HCT116 (cell line): ENCODE measurements at regions not wholly inside any gene's neighbourhood (a gene's known extent, or its start where the extent isn't known, plus 50 kb on each side); places are given as distances from the start of the nearest gene placed in this dataset.

Experiments
- ATAC-seq: fragments of 200-7000 bp; cut with Tn5 transposase; 2 replicates; pipeline ENCODE4 v1.9.1; 2020; ENCODE audit warnings: mild to moderate bottlenecking, moderate library complexity
- BruUV-seq: library from RNA; stranded (reverse); fragments of 400-500 nt; replicated peaks from 2 replicates; lab custom pipeline; 2021; lab: Mats Ljungman, UMichigan
- CTCF ChIA-PET: fragments of 300-600 bp; sonication (Branson Sonifier 250); formaldehyde crosslinking; loops from one replicate; lab custom pipeline; 2021; ENCODE audit warnings: antibody characterized with exemption; lab: Charles Lee
- POLR2A ChIA-PET: fragments of 300-600, 350-600 bp; sonication (Branson Sonifier 250); formaldehyde crosslinking; loops from one replicate; lab custom pipeline; 2021; ENCODE audit warnings: antibody characterized with exemption; lab: Charles Lee
- RAD21 ChIA-PET, 2 experiments: fragments of 300-600 bp; sonication (Branson Sonifier 250); formaldehyde crosslinking; loops; one replicate each; lab custom pipeline; 2023; ENCODE audit warnings: low total read pairs in 2 of 2; ENCODE audit not compliant: uncharacterized antibody in 2 of 2, unreplicated experiment in 2 of 2, low non-redundant PET in 1 of 2; lab: Charles Lee
- DNase-seq: peaks from one replicate; pipeline ENCODE4 v3.0.0-alpha.2; 2010; ENCODE audit warnings: low read depth, low spot score
- H2AFZ ChIP-seq: fragments of 200-600 bp; shearing (Covaris generic), sonication (generic); 2 replicates; pipeline ENCODE4 v1.6.1; 2017; ENCODE audit warnings: low read depth, mixed run types, mixed read lengths, antibody characterized with exemption, low read length; ENCODE audit not compliant: poor library complexity, severe bottlenecking
- H3K27ac ChIP-seq: 2 replicates; pipeline ENCODE4 v1.5.1; 2012; ENCODE audit warnings: low read depth, low read length
- H3K27me3 ChIP-seq: fragments of 200-600 bp; sonication (generic); 2 replicates; pipeline ENCODE4 v1.6.1; 2016; ENCODE audit warnings: mixed run types, low read length, mixed read lengths; ENCODE audit not compliant: insufficient read depth
- H3K36me3 ChIP-seq, 2 experiments: fragments of 200-500 bp in 1 of 2; fragments of 200-600 bp in 1 of 2; sonication (Bioruptor generic) in 1 of 2; sonication (generic) in 1 of 2; 2 replicates each; pipeline versions ENCODE4 v1.5.1 to v1.6.1; 2014 to 2016; ENCODE audit warnings: low read length in 2 of 2, inconsistent platforms in 1 of 2, mixed read lengths in 1 of 2, mixed run types in 1 of 2; ENCODE audit not compliant: insufficient read depth in 2 of 2, control insufficient read depth in 1 of 2
- H3K4me1 ChIP-seq, 2 experiments: fragments of 200-600 bp in 1 of 2; sonication (generic) in 1 of 2; 2 replicates each; pipeline versions ENCODE4 v1.5.1 to v1.6.1; 2012 to 2017; ENCODE audit warnings: low read length in 2 of 2, inconsistent platforms in 1 of 2, mild to moderate bottlenecking in 1 of 2, mixed read lengths in 1 of 2, mixed run types in 1 of 2, moderate library complexity in 1 of 2; ENCODE audit not compliant: insufficient read depth in 2 of 2, control insufficient read depth in 1 of 2
- H3K4me2 ChIP-seq: fragments of 200-600 bp; sonication (generic); 2 replicates; pipeline ENCODE4 v1.6.1; 2017; ENCODE audit warnings: mixed run types, low read length, mixed read lengths
- H3K4me3 ChIP-seq, 2 experiments: fragments of 200-600 bp in 1 of 2; sonication (generic) in 1 of 2; replicated peaks in 1 of 2; 2 replicates each; pipeline ENCODE4 v1.5.1; 2011 to 2016; ENCODE audit warnings: low read length in 2 of 2, control low read depth in 1 of 2, low read depth in 1 of 2, mild to moderate bottlenecking in 1 of 2, mixed read lengths in 1 of 2, mixed run types in 1 of 2
- H3K79me2 ChIP-seq: fragments of 200-600 bp; sonication (generic); 2 replicates; pipeline ENCODE4 v1.6.1; 2017; ENCODE audit warnings: mild to moderate bottlenecking, mixed run types, low read length, moderate library complexity, mixed read lengths; ENCODE audit not compliant: insufficient read depth
- H3K9ac ChIP-seq: fragments of 200-600 bp; sonication (generic); 2 replicates; pipeline ENCODE4 v1.6.1; 2016; ENCODE audit warnings: low read length, mixed read lengths
- H3K9me2 ChIP-seq: fragments of 200-600 bp; sonication (generic), shearing (Covaris generic); 2 replicates; pipeline ENCODE4 v1.6.1; 2017; ENCODE audit warnings: mixed run types, mild to moderate bottlenecking, moderate library complexity; ENCODE audit not compliant: insufficient read depth
- H3K9me3 ChIP-seq, 2 experiments: fragments of 200-500 bp in 1 of 2; fragments of 200-600 bp in 1 of 2; sonication (Bioruptor generic) in 1 of 2; sonication (generic) in 1 of 2; 2 replicates each; pipeline ENCODE4 v1.6.1; 2014 to 2017; ENCODE audit warnings: low read length in 2 of 2, mixed read lengths in 2 of 2, inconsistent platforms in 1 of 2, low read depth in 1 of 2, mild to moderate bottlenecking in 1 of 2, mixed run types in 1 of 2, moderate library complexity in 1 of 2; ENCODE audit not compliant: control insufficient read depth in 1 of 2, insufficient read depth in 1 of 2
- H4K20me1 ChIP-seq: fragments of 200-600 bp; sonication (generic), shearing (Covaris generic); 2 replicates; pipeline ENCODE4 v1.6.1; 2017; ENCODE audit warnings: mixed run types, mild to moderate bottlenecking, moderate library complexity; ENCODE audit not compliant: insufficient read depth
- CBX3 ChIP-seq: IDR thresholded peaks from 2 replicates; pipeline ENCODE4 v1.6.1; 2012; ENCODE audit warnings: low read depth
- EGR1 ChIP-seq: IDR thresholded peaks from 2 replicates; pipeline ENCODE4 v1.6.1; 2012; ENCODE audit warnings: low read depth
- EZH2 ChIP-seq: fragments of 200-600 bp; sonication (generic); IDR thresholded peaks from 2 replicates; pipeline ENCODE4 v1.6.1; 2017; ENCODE audit warnings: antibody characterized with exemption, mixed run types
- EZH2phosphoT487 ChIP-seq: fragments of 200-600 bp; IDR thresholded peaks from 2 replicates; pipeline ENCODE4 v1.6.1; 2018; ENCODE audit warnings: antibody characterized with exemption, borderline replicate concordance
- JUND ChIP-seq: IDR thresholded peaks from 2 replicates; pipeline ENCODE4 v1.6.1; 2012
- POLR2A ChIP-seq: IDR thresholded peaks from 2 replicates; pipeline ENCODE4 v1.7.0; 2011; ENCODE audit warnings: borderline replicate concordance; ENCODE audit not compliant: insufficient read depth, insufficient read length; ENCODE audit errors: extremely low read depth
- RAD21 ChIP-seq: IDR thresholded peaks from 2 replicates; pipeline ENCODE4 v1.6.1; 2012; ENCODE audit warnings: low read depth, mild to moderate bottlenecking
- SIN3A ChIP-seq: IDR thresholded peaks from 2 replicates; pipeline ENCODE4 v1.6.1; 2012; ENCODE audit warnings: low read depth
- SRF ChIP-seq: IDR thresholded peaks from 2 replicates; pipeline ENCODE4 v1.6.1; 2012; ENCODE audit warnings: low read depth
- TCF7L2 ChIP-seq: IDR thresholded peaks from 2 replicates; pipeline ENCODE4 v1.7.0; 2011; ENCODE audit warnings: borderline replicate concordance, inconsistent platforms; ENCODE audit not compliant: insufficient read depth, insufficient read length; ENCODE audit errors: extremely low read depth
- ZBTB33 ChIP-seq: IDR thresholded peaks from 2 replicates; pipeline ENCODE4 v1.6.1; 2011; ENCODE audit warnings: mild to moderate bottlenecking, low read length, moderate library complexity; ENCODE audit not compliant: insufficient replicate concordance; ENCODE audit errors: extremely low read depth
- ZFX ChIP-seq: fragments of 450-650 bp; IDR thresholded peaks from 2 replicates; pipeline ENCODE4 v1.6.1; 2017
- intact Hi-C: fragments of 100-400 bp; cut with micrococcal nuclease; formaldehyde crosslinking; loops from 2 replicates; pipeline ENCODE4 v1.10.0; 2022
- TF ChIP-seq, protein P1 (sequence below): IDR thresholded peaks from 2 replicates; pipeline ENCODE4 v1.6.1; 2012
- TF ChIP-seq, protein P2 (sequence below): IDR thresholded peaks from 2 replicates; pipeline ENCODE4 v1.6.1; 2012; ENCODE audit warnings: low read depth

DNA sequence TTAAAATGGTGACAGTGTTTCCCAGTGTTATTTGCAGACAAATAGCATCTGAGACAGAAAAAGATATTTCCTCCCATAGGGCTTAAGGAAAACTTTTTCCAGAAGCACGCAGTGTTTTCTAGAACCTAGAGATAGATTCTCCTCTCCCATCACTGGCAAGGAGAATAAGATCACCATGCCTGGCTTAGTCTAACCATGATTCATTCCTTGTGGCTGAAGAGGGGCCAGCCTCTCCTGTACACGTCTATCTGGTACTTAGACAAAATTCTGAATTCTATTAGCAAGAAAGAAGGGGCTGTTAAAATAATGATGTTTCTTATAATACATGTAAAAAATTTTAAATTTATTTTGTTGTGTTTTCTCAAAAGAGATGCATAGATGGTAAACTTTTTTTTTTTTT, 296.1 kb upstream of the LDB2 start:
- DNase-seq (no peak), ATAC-seq (no peak)
- BruUV-seq, result no TSS peak
- H3K27me3 ChIP-seq, result no peaks in the 10 kb centered on the region
- intact Hi-C loops, result no loop called here
- H3K36me3 ChIP-seq, result no peaks in the 10 kb centered on the region
- no peaks in the 10 kb centered on the region for H3K9me3 ChIP-seq
- peaks cover 0 to 10% of the 10 kb centered on the region in 2 experiments; a peak in 2 of 4 replicates for H3K4me1 ChIP-seq
- no peaks in the 10 kb centered on the region for H3K9me2 ChIP-seq
- TF ChIP-seq, protein P1, sequence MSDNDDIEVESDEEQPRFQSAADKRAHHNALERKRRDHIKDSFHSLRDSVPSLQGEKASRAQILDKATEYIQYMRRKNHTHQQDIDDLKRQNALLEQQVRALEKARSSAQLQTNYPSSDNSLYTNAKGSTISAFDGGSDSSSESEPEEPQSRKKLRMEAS, result no peak
- no peak for TF ChIP-seq SRF
- TF ChIP-seq RAD21, result no peak
- TF ChIP-seq ZFX, result no peak
- no peak for TF ChIP-seq SIN3A
- no peak for TF ChIP-seq CBX3
- TF ChIP-seq TCF7L2, result no peak
- TF ChIP-seq EGR1, result no peak
- TF ChIP-seq EZH2, result no peak
- TF ChIP-seq, protein P2, sequence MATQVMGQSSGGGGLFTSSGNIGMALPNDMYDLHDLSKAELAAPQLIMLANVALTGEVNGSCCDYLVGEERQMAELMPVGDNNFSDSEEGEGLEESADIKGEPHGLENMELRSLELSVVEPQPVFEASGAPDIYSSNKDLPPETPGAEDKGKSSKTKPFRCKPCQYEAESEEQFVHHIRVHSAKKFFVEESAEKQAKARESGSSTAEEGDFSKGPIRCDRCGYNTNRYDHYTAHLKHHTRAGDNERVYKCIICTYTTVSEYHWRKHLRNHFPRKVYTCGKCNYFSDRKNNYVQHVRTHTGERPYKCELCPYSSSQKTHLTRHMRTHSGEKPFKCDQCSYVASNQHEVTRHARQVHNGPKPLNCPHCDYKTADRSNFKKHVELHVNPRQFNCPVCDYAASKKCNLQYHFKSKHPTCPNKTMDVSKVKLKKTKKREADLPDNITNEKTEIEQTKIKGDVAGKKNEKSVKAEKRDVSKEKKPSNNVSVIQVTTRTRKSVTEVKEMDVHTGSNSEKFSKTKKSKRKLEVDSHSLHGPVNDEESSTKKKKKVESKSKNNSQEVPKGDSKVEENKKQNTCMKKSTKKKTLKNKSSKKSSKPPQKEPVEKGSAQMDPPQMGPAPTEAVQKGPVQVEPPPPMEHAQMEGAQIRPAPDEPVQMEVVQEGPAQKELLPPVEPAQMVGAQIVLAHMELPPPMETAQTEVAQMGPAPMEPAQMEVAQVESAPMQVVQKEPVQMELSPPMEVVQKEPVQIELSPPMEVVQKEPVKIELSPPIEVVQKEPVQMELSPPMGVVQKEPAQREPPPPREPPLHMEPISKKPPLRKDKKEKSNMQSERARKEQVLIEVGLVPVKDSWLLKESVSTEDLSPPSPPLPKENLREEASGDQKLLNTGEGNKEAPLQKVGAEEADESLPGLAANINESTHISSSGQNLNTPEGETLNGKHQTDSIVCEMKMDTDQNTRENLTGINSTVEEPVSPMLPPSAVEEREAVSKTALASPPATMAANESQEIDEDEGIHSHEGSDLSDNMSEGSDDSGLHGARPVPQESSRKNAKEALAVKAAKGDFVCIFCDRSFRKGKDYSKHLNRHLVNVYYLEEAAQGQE, result no peak
- TF ChIP-seq EZH2phosphoT487, result no peak
- TF ChIP-seq POLR2A, result no peak
- TF ChIP-seq ZBTB33, result no peak
- TF ChIP-seq JUND, result no peak
- TF ChIP-seq, all 23 proteins: peak for 0
- H3K4me2 ChIP-seq, result no peak overlapping the region
- CTCF ChIA-PET, result no interaction called here
- POLR2A ChIA-PET, result no interaction called here
- no peak overlapping the region for H2AFZ ChIP-seq
- no peak overlapping the region for H3K4me3 ChIP-seq
- H3K9ac ChIP-seq, result no peak overlapping the region
- H3K27ac ChIP-seq, result no peak overlapping the region
- no peaks in the 10 kb centered on the region; the same call in 1 of the 2 replicates for H4K20me1 ChIP-seq
- H3K79me2 ChIP-seq, result no peaks in the 10 kb centered on the region
- RAD21 ChIA-PET, result no interaction called here
